CD4-positive, alpha-beta T cell treated with Interleukin-1 beta for 1 hour (primary cell): ENCODE measurements at regions not wholly inside any gene's neighbourhood (a gene's known extent, or its start where the extent isn't known, plus 50 kb on each side); places are given as distances from the start of the nearest gene placed in this dataset.

ENCODE experiments used
- DNase-seq, 2 donors: peaks; one replicate each; pipeline ENCODE4 v3.0.0-alpha.2; 2020 to 2022

DNA sequence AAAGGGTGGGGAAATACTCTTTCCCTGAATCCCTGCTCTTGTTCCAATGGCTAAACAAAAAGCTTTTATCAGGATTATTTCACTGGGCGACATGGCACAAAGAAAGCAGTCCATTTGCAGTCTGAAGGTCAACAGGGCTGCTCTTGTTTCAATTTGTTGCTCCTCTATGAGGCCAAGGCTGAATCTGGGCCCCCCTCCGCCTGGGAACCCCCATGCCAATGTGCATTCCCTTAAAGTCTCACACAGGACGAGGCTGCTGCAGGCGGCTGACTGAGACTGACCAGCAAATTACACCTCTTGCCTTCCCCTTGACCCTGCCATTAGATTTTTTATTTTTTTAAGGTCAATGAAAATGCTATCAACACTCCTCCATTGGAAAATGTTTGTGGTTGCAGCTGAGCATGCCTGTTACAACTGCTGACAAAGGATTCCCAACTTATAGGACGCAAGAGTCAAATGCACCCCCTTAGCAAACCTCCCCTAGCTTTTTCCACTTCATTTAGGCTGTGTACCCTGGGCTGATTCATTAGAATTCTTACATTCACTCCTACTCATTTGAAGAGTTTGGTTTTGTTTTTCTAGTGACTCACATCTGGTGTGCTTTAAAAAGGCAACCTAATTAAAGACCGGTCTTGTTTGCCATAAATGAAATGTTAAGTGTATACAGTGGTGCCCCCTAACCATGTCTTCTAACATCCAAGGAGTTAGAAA, 60.8 kb upstream of the ARHGEF3 start:
- DNase-seq = no peak

DNA sequence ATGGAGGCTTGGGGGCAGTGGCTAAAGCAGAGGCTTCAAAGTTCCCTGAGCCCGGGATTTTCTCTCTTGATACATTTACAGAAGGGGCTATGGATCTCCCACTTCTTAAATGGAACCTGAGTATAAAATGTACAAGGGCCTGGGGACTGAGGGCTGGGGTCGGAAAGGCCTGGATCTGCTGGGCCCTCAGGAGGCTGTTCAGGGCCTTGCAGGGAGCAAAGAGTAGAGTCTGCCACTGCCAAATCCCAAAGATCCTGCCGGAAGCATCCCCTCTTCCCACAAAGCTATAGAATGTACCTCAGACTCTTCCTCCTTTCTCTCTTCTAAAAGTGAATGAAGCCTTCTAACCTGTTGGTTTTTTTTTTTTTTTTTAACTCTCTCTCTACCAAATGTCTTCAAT, 59.8 kb upstream of the ARHGEF3 start:
- no peak for DNase-seq

DNA sequence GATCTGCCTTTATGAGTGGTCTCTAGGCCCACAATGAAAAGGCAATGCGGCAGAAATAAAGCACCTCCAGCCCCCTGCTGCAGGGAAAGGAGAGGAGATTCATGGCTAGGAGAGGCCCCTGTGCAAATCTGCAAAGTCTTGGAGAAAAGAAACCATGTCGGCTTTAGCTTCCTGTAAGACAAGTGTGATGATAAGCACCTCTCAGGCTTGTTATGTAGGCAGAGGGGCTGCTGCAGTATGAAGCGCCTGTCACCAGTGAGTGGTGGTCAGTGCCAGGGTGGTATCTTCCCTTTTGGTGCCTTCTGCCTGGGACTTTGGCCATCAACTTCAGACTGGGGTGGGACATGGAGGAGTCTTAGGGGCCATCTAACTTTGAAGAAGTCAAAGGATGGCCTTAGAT, 59.2 kb upstream of the ARHGEF3 start:
- no peak for DNase-seq

DNA sequence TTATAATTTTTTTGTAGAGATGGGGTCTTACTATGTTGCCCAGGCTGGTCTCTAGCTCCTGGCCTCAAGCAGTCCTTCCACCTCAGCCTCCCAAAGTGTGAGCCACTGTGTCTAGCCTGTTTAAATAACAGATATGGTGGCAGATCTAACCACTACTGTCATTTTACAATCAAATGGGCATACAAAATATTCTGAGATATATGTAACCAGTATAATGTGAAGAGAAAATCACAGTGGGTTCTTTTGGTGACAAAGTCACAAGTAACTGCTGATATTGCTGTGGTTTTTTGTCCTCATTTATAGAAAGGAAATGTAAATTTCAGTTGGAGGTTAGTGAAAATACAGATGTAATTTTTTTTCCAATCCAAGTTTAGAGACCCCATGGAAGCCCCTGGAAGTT, 58.6 kb upstream of the ARHGEF3 start:
- DNase-seq = no peak

DNA sequence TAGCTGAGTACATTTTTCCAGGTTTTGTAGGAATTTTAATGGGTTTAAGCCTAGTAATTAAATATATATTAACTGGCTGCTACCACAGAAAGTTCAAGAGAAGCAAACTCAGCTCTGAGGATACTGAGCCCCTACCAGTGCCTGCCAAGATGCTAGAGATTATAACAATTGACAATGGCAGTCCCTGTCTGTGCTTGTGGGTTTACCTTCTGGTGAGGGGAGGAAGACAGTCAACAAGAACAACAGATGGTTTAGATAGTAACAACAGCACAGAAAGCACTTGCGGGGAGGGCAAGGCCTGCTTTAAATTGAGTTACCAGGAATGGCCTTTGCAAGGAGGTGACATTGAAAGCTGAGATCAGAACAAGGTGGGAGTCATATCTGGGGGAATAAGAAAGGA, 56.6 kb upstream of the ARHGEF3 start:
- peak in 1 of 2 donors; percentile 16 for DNase-seq

DNA sequence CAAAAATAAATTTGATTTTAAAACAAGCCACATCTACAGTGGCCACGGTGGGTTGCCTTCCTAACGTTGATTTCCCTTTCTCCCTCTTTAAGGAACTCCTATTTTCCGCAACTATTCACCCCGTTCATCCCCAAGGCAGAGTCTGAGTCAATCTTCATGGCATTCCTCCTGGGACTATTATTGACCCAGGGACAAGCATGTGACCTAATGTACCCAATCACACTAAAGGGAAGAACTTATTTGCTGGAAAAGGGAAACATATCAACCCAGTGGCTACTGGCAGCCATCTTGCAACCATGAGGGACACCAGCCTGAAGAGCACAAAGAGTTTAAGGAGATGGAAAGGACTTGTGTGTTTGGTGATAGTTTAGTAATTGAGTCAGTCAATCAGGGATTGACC, 55.4 kb upstream of the ARHGEF3 start:
- DNase-seq = no peak

DNA sequence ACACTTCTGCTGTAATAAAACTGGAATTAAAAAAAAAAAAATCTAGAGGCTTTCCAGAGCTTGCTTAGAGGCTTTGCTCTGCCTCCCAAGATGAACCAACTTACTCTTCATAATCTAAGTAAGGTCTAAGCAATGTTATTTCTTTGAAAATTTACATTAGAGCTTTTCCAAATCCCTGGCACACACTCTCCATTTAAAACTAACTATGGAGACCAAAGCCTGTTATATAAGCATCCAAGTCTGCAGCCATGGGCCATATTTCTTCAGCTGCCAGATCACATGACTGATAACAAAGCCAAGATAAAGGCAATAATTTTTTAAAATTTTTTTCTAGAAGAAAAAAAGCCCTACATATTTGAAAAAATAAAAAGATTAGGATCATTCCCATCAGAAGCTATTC, 55.0 kb upstream of the ARHGEF3 start:
- DNase-seq = no peak

DNA sequence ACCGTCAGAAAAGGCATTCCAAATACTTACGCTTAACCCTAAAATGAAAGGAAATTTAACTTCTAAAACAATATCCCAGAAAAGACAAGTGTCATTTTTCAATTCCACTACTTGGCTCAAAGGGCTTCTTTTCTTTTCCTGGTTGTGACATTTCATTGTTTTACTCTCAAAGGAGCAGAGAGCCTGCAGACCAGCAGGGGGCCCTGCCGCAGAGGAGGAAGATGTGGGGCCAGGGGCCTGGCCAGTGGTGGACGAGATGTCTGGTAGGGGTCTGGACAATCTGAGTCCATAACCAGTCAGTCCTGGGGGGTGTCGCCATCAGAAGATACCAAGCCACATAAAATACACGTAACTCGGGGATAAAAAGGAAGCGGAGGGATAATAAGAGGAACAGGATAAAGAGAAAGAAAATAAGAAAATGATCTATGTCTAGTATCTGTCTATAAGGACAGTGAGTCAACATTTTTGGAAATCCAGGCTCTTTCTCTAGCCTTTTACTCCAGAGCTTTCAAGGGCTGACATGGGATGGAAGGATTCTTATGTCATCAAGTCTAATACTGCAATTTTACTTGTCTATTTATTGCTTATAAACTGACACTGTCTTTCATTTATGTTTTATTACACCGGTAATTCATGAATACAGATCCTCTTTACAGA, 54.2 kb upstream of the ARHGEF3 start:
- peak; percentile 22 to 26 for DNase-seq

DNA sequence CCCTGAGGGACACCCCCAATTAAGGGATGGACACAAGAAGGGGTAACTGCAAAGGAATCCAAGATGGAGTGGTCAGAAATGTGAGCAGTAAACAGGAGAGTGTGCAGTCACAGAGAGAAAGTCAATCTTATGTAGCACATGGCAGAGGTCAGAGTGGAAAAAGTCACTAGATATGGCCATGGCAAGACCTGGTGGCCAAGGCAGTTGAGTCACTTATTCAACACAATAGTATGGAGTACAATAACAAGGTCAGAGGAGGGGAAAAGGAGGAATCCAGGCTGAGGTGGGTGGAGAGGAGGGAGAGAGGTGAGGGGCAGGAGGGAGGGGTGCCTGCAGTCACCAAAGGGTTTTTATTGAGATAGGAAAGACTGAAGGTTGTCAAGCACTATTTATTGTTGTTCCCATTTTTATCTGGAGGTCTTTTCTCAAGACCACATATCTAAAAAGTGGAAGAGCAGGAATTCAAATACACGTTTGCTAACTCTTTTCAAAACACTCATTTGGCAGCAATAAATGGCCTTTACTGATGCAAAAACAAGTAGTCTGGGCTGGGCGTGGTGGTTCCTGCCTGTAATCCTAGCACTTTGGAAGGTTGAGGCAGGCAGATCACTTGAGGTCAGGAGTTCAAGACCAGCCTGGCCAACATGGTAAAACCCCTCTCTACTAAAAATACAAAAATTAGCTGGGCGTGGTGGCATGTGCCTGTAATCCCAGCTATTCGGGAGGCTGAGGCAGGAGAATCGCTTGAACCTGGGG, 53.3 kb upstream of the ARHGEF3 start:
- no peak for DNase-seq

DNA sequence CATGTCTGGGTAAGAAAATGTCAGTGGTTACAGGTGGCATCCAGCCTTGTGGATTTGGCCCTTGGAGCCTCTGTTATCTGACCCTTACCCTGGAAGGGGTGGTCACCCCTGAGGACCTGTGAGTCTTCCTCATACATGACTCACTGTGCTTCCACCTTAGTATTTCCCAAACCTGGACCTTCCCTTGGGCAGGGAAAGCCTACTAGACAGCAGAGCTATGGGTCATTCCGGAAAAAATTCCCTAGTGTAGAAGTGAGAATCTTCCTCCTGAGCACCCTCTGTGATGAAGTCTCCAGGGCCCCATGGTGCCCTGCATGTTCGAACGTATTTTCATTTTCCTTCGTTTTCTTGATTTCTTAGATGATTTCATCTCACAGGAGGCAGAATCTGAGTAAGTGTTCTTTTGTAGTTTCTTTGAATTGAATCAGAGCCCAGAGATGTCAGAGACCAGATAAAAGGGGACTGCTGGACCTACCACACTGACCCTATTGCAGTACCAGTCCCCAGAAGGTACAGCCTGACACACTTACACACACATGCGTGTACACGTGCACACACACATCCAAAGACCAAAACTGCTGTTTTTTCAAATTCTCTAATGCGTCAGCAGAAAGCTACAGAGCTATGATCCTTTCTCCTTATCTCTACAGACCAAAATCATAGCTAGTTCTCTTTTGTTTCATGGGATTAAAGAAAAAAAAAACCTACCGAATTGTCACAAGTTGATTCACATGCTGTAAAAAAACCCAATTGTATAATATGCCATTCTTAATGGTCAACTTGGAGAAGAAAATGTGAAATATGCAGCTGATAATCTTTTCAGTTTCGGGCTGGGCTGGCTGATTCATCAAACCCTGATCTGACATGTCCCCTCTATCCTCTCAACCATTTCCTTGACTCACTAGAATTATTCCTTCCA, 50.5 kb upstream of the ARHGEF3 start:
- no peak for DNase-seq
